ENCODE measurements at regions not wholly inside any gene's neighbourhood (a gene's known extent, or its start where the extent isn't known, plus 50 kb on each side); places are given as distances from the start of the nearest gene placed in this dataset.

GRCh38 chr6:142521791-142522190 lies 220.0 kb downstream of the ADGRG6 start:
- H3K4me1 Mint-ChIP-seq, result peaks cover 11% of the 10 kb centered on the region
- DNase-seq (ENCODE audit: low spot score in 2 of 2, unreplicated experiment in 2 of 2), result no peak
- TF ChIP-seq, protein P1, sequence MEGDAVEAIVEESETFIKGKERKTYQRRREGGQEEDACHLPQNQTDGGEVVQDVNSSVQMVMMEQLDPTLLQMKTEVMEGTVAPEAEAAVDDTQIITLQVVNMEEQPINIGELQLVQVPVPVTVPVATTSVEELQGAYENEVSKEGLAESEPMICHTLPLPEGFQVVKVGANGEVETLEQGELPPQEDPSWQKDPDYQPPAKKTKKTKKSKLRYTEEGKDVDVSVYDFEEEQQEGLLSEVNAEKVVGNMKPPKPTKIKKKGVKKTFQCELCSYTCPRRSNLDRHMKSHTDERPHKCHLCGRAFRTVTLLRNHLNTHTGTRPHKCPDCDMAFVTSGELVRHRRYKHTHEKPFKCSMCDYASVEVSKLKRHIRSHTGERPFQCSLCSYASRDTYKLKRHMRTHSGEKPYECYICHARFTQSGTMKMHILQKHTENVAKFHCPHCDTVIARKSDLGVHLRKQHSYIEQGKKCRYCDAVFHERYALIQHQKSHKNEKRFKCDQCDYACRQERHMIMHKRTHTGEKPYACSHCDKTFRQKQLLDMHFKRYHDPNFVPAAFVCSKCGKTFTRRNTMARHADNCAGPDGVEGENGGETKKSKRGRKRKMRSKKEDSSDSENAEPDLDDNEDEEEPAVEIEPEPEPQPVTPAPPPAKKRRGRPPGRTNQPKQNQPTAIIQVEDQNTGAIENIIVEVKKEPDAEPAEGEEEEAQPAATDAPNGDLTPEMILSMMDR (IDR thresholded peaks at IDR 0.05; ENCODE audit: unreplicated experiment), result no peak
- H3K27ac Mint-ChIP-seq, result no peak overlapping the region
- no peak overlapping the region for H3K4me3 Mint-ChIP-seq
- peaks cover 9% of the 10 kb centered on the region for H3K9me3 Mint-ChIP-seq
- H3K36me3 Mint-ChIP-seq, result no peaks in the 10 kb centered on the region
- H3K27me3 Mint-ChIP-seq (ENCODE audit: low read depth), result no peaks in the 10 kb centered on the region

GRCh38 chr6:142523515-142524375 lies 221.9 kb downstream of the ADGRG6 start:
- no peaks in the 10 kb centered on the region for H3K27me3 Mint-ChIP-seq (ENCODE audit: low read depth)
- no peaks in the 10 kb centered on the region for H3K36me3 Mint-ChIP-seq
- no peak overlapping the region for H3K27ac Mint-ChIP-seq
- TF ChIP-seq, protein P1 (IDR thresholded peaks at IDR 0.05; ENCODE audit: unreplicated experiment), result no peak
- H3K4me1 Mint-ChIP-seq, result peaks cover 4% of the 10 kb centered on the region
- no peak for DNase-seq (ENCODE audit: low spot score in 2 of 2, unreplicated experiment in 2 of 2)
- no peak overlapping the region for H3K4me3 Mint-ChIP-seq
- peaks cover 8% of the 10 kb centered on the region for H3K9me3 Mint-ChIP-seq

GRCh38 chr6:142530566-142530965 lies 228.8 kb downstream of the ADGRG6 start:
- DNase-seq (ENCODE audit: low spot score in 2 of 2, unreplicated experiment in 2 of 2), result no peak
- Mint-ChIP-seq H3K4me3 (no peak overlapping the region), H3K36me3 (no peaks in the 10 kb centered on the region), H3K27ac (no peak overlapping the region), H3K4me1 (no peaks in the 10 kb centered on the region), H3K27me3 (ENCODE audit: low read depth) (no peaks in the 10 kb centered on the region), H3K9me3 (peaks cover 33% of the 10 kb centered on the region)
- TF ChIP-seq, protein P1 (IDR thresholded peaks at IDR 0.05; ENCODE audit: unreplicated experiment), result no peak

- Mint-ChIP-seq H3K4me1 (no peaks in the 10 kb centered on the region), H3K4me3 (no peak overlapping the region), H3K27ac (no peak overlapping the region), H3K36me3 (no peaks in the 10 kb centered on the region), H3K9me3 (peaks cover 33% of the 10 kb centered on the region), H3K27me3 (ENCODE audit: low read depth) (no peaks in the 10 kb centered on the region)
- TF ChIP-seq, protein P1 (IDR thresholded peaks at IDR 0.05; ENCODE audit: unreplicated experiment), result no peak
- no peak for DNase-seq (ENCODE audit: low spot score in 2 of 2, unreplicated experiment in 2 of 2)
Measured at GRCh38 chr6:142531727-142532126, 229.9 kb downstream of the ADGRG6 start.

GRCh38 chr6:142534076-142534475 lies 232.3 kb downstream of the ADGRG6 start:
- Mint-ChIP-seq H3K4me1 (no peaks in the 10 kb centered on the region), H3K27me3 (ENCODE audit: low read depth) (no peaks in the 10 kb centered on the region), H3K9me3 (peaks cover 38% of the 10 kb centered on the region), H3K36me3 (no peaks in the 10 kb centered on the region), H3K27ac (no peak overlapping the region), H3K4me3 (no peak overlapping the region)
- no peak for DNase-seq (ENCODE audit: low spot score in 2 of 2, unreplicated experiment in 2 of 2)
- TF ChIP-seq, protein P1 (IDR thresholded peaks at IDR 0.05; ENCODE audit: unreplicated experiment), result no peak
